Stomach (tissue), 8 donors: ENCODE measurements at regions not wholly inside any gene's neighbourhood (a gene's known extent, or its start where the extent isn't known, plus 50 kb on each side); places are given as distances from the start of the nearest gene placed in this dataset.
A peak's percentile ranks its signal among the peaks of the same experiment; 100 is the strongest.

Experiments used
- DNase-seq, 2 donors: peaks; one replicate each; pipeline versions ENCODE4 v3.0.0 to v3.0.0-alpha.2; 2013 to 2019
- H3K27ac ChIP-seq, 5 donors: fragments of 200-600 bp in 4 of 5; sonication (generic) in 4 of 5; one replicate each; pipeline ENCODE4 v1.5.1; 2013 to 2019; ENCODE audit warnings: mild to moderate bottlenecking in 1 of 5, moderate library complexity in 1 of 5
- H3K27me3 ChIP-seq, 3 donors: fragments of 200-600 bp; sonication (generic); one replicate each; pipeline ENCODE4 v1.5.1; 2017 to 2019; ENCODE audit warnings: mixed run types in 1 of 3
- H3K36me3 ChIP-seq, 4 donors: fragments of 200-600 bp; sonication (generic); 1 replicate in 3 of 4; 2 replicates in 1 of 4; pipeline ENCODE4 v1.5.1; 2016 to 2019
- H3K4me1 ChIP-seq, 4 donors: fragments of 200-600 bp; sonication (generic); one replicate each; pipeline ENCODE4 v1.5.1; 2016 to 2019
- H3K4me3 ChIP-seq, 4 donors: fragments of 200-600 bp; sonication (generic) in 3 of 4; one replicate each; pipeline ENCODE4 v1.5.1; 2016 to 2019; ENCODE audit warnings: mild to moderate bottlenecking in 1 of 4
- H3K9me3 ChIP-seq, 4 donors: fragments of 200-600 bp; sonication (generic); one replicate each; pipeline ENCODE4 v1.5.1; 2016 to 2019
- EP300 ChIP-seq: sonication (generic); formaldehyde crosslinking; IDR thresholded peaks from one replicate; pipeline ENCODE4 v1.6.1; 2017; ENCODE audit warnings: antibody characterized with exemption
- POLR2A ChIP-seq, 4 donors: fragments of 450-650 bp; IDR thresholded peaks; one replicate each; pipeline ENCODE4 v1.6.1; 2016; ENCODE audit warnings: antibody characterized with exemption in 4 of 4, control low read depth in 2 of 4, mild to moderate bottlenecking in 1 of 4, moderate library complexity in 1 of 4
- POLR2AphosphoS5 ChIP-seq, 3 donors: sonication (generic); formaldehyde crosslinking; IDR thresholded peaks; one replicate each; pipeline ENCODE4 v1.6.1; 2016; ENCODE audit warnings: antibody characterized with exemption in 3 of 3
- WGBS, 5 donors: extraction: QIAGEN DNeasy Blood & Tissue Kit in 3 of 5; methylation state at CpG; one replicate each; pipeline versions ENCODE4 v1.1.5 to v1.1.7; 2013 to 2018; 5-methylcytosine and 5-hydroxymethylcytosine counted together
- intact Hi-C: fragments of 100-400 bp; cut with DNase I; formaldehyde crosslinking; loops from one replicate; pipeline ENCODE4 v1.15.1; 2023; ENCODE audit warnings: low total_unique reads
- TF ChIP-seq, protein P1 (sequence below), 7 experiments: fragments of 450-650 bp in 4 of 7; fragments of 200-600 bp in 3 of 7; sonication (generic) in 3 of 7; IDR thresholded peaks; one replicate each; pipeline ENCODE4 v1.5.1; 2016 to 2019; ENCODE audit warnings: antibody characterized with exemption in 7 of 7, control low read depth in 2 of 7, mild to moderate bottlenecking in 1 of 7
- donor health status: healthy with polysubstance abuse.
- donor health status: Bipolar disorder and iron deficiency.
- donor health status: healthy.

DNA sequence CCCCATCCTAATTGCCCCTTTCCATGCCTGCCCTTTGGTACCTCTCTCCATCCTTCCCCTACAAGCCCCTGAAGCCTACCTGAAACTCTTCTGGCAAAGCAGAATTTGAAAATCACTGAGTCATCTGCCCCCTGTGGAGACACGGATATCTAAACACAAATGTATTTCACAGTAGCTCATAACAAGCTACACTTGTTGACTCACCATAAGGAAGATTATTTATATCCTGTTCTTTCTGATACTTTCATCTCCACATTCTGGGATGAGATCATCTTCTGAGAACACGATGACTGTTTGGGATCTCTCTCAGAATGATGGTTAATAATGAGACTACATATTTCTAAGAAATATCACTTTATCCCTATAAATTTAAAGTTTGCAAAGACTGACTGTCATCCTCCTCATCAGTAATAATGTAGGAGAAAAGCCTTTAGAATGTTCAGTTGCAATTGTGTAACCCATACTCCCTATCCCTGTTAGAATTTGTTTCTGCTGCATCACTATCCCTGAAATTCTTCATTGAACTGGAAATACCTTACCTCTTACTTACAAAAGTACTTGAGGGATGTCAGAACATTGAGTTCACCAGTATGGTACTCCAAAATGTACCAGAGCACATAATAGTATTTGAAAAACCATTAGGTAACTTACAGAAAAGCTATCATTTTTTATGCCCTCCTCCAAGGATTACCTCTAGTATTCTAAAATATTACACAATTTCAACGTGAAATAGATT lies 116.1 kb upstream of the IL12A start:
- Histone ChIP-seq H3K36me3 (peaks cover 0 to 7% (median 2%) of the 10 kb centered on the region in 4 donors), H3K27me3 (no peaks in the 10 kb centered on the region), H3K4me3 (no peak overlapping the region), H3K9me3 (no peaks in the 10 kb centered on the region), H3K27ac (peak overlapping the region in 2 of 5 donors; percentile 15 to 31), H3K4me1 (peaks cover 0 to 20% (median 4%) of the 10 kb centered on the region in 4 donors)
- no peak for DNase-seq
- intact Hi-C loops: no loop called here
- 48 to 69% (median 56%) methylated on average over 3 of the region's 3 CpGs for WGBS, 5 donors
- TF ChIP-seq POLR2AphosphoS5 (IDR thresholded peaks at IDR 0.05): peak in 1 of 3 donors; percentile 23
- TF ChIP-seq, protein P1, sequence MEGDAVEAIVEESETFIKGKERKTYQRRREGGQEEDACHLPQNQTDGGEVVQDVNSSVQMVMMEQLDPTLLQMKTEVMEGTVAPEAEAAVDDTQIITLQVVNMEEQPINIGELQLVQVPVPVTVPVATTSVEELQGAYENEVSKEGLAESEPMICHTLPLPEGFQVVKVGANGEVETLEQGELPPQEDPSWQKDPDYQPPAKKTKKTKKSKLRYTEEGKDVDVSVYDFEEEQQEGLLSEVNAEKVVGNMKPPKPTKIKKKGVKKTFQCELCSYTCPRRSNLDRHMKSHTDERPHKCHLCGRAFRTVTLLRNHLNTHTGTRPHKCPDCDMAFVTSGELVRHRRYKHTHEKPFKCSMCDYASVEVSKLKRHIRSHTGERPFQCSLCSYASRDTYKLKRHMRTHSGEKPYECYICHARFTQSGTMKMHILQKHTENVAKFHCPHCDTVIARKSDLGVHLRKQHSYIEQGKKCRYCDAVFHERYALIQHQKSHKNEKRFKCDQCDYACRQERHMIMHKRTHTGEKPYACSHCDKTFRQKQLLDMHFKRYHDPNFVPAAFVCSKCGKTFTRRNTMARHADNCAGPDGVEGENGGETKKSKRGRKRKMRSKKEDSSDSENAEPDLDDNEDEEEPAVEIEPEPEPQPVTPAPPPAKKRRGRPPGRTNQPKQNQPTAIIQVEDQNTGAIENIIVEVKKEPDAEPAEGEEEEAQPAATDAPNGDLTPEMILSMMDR (IDR thresholded peaks at IDR 0.05): no peak
- no peak for TF ChIP-seq EP300

GRCh38 chr3:159875116-159875515 lies 113.5 kb upstream of the IL12A start:
- no peaks in the 10 kb centered on the region for H3K9me3 ChIP-seq
- H3K4me1 ChIP-seq: peaks cover 0 to 23% (median 9%) of the 10 kb centered on the region in 4 donors
- H3K27ac ChIP-seq: no peak overlapping the region
- no peak overlapping the region for H3K4me3 ChIP-seq
- no peaks in the 10 kb centered on the region for H3K36me3 ChIP-seq
- H3K27me3 ChIP-seq: no peaks in the 10 kb centered on the region
- no peak for DNase-seq
- TF ChIP-seq EP300 (no peak), POLR2AphosphoS5 (IDR thresholded peaks at IDR 0.05) (no peak), POLR2A (IDR thresholded peaks at IDR 0.05) (no peak)
- TF ChIP-seq, protein P1 (IDR thresholded peaks at IDR 0.05): no peak
- intact Hi-C loops: no loop called here

DNA sequence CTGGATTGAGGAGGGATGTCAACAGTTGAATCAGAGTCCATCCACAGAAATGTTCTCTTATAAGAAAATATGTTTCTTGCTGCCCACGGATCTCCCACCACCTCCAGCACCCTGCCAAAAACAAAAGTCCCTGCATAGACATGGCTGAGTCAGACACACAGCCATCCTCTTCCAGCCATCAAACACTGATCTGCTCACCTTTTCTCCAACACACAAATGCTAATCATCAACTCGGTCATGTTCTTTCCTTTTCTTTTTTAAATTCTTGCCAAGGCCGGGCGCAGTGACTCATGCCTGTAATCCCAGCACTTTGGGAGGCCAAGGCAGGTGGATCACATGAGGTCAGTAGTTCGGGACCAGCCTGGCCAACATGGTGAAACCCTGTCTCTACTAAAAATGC lies 110.7 kb upstream of the IL12A start:
- no peak overlapping the region for H3K4me3 ChIP-seq
- 73 to 83% (median 75%) methylated on average over 5 of the region's 5 CpGs for WGBS, 5 donors
- intact Hi-C loops: no loop called here
- H3K36me3 ChIP-seq: no peaks in the 10 kb centered on the region
- H3K27me3 ChIP-seq: no peaks in the 10 kb centered on the region
- no peaks in the 10 kb centered on the region for H3K9me3 ChIP-seq
- peaks cover 0 to 37% (median 10%) of the 10 kb centered on the region in 4 donors for H3K4me1 ChIP-seq
- no peak overlapping the region for H3K27ac ChIP-seq
- peak in 1 of 3 donors; percentile 3 for TF ChIP-seq POLR2AphosphoS5 (IDR thresholded peaks at IDR 0.05)
- TF ChIP-seq EP300: no peak
- DNase-seq: no peak

DNA sequence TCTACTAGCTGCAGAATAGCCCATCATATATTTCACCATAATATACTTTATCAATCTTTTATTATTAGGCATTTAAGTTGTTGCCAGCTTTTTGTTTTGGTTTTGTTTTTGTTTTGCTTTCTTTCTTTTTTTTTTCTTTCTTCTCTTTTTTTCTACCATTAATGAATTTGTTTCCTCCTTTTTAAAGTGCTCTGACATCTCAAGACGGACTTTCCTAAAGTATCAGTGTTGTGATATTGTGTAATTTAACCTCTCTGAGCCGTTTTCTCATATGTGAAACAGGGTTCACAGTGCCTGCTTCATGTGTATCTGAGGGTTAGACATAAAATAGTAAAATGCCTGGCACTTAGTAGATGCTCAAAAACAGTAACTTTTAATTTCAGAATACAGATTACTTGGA lies 109.5 kb upstream of the IL12A start:
- no peaks in the 10 kb centered on the region for H3K9me3 ChIP-seq
- TF ChIP-seq POLR2AphosphoS5 (IDR thresholded peaks at IDR 0.05) (no peak), EP300 (no peak), POLR2A (IDR thresholded peaks at IDR 0.05) (no peak)
- TF ChIP-seq, protein P1 (IDR thresholded peaks at IDR 0.05): no peak
- intact Hi-C loops: no loop called here
- no peaks in the 10 kb centered on the region for H3K36me3 ChIP-seq
- no peak for DNase-seq
- peak overlapping the region in 1 of 5 donors; percentile 11 for H3K27ac ChIP-seq
- WGBS, 5 donors: 67 to 80% (median 71%) methylated on average over 2 of the region's 2 CpGs
- peaks cover 0 to 49% (median 13%) of the 10 kb centered on the region in 4 donors for H3K4me1 ChIP-seq
- H3K4me3 ChIP-seq: no peak overlapping the region
- no peaks in the 10 kb centered on the region for H3K27me3 ChIP-seq

DNA sequence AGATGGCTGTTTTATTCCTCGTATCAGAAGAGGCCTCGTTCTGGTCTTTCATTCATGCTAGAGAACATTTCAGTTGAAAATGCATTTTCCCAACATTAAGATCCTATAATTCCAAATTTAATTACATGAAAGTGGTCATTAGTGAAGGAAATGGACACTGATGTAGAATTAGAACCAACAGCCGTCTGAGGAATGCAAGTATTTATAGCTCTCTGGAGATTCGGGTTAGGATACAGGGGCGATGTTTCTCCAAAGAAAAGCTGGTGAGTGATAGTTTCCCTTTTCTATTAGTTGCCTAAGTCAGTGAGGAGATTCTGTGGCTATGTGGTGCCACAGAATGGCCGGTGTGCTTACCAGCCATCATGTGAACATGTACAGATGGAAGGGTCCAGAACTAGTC lies 109.0 kb upstream of the IL12A start:
- no peaks in the 10 kb centered on the region for H3K9me3 ChIP-seq
- peaks cover 0 to 52% (median 14%) of the 10 kb centered on the region in 4 donors for H3K4me1 ChIP-seq
- H3K36me3 ChIP-seq: no peaks in the 10 kb centered on the region
- WGBS, 5 donors: 57 to 82% (median 74%) methylated on average over 6 of the region's 6 CpGs
- no peak for DNase-seq
- peak overlapping the region in 1 of 5 donors; percentile 11 for H3K27ac ChIP-seq
- no peaks in the 10 kb centered on the region for H3K27me3 ChIP-seq
- H3K4me3 ChIP-seq: no peak overlapping the region
- intact Hi-C loops: no loop called here
- TF ChIP-seq POLR2AphosphoS5 (IDR thresholded peaks at IDR 0.05) (no peak), POLR2A (IDR thresholded peaks at IDR 0.05) (no peak), EP300 (no peak)
- TF ChIP-seq, protein P1 (IDR thresholded peaks at IDR 0.05): no peak
